ENCODE measurements at regions not wholly inside any gene's neighbourhood (a gene's known extent, or its start where the extent isn't known, plus 50 kb on each side); places are given as distances from the start of the nearest gene placed in this dataset.

- DNase-seq (ENCODE audit: low spot score), result no peak
Measured at GRCh38 chr2:153811516-153811915, 60.2 kb upstream of the GALNT13 start.

GRCh38 chr2:153812632-153813031 lies 59.1 kb upstream of the GALNT13 start:
- no peak for DNase-seq (ENCODE audit: low spot score)

DNA sequence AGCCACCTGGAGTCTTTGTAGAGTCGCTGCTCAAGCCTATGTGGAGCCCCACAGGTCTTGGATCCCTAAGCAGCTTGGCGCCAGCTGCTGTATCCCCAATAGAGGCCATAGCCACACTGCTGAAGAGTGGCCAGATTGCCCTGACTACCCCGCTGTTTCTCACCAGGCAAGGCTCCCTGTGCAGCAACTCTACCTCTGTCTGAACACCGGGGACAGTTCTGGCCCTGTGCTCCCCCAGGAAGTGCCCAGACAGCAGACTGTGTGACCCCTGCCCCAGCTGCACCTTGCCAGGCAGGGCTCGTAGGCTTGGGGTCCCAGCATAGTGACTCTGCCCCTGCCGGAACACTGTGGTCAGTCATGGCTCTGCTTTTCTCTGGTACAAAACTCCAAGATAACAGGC lies 53.5 kb upstream of the GALNT13 start:
- DNase-seq (ENCODE audit: low spot score), result no peak

- no peak for DNase-seq (ENCODE audit: low spot score)
Measured at GRCh38 chr2:153819074-153819473, 52.6 kb upstream of the GALNT13 start.

- no peak for DNase-seq (ENCODE audit: low spot score)
Measured at GRCh38 chr2:153819501-153819900, 52.2 kb upstream of the GALNT13 start.
